HG02610 (cell line): ENCODE measurements at regions not wholly inside any gene's neighbourhood (a gene's known extent, or its start where the extent isn't known, plus 50 kb on each side); places are given as distances from the start of the nearest gene placed in this dataset.
A peak's percentile ranks its signal among the peaks of the same experiment; 100 is the strongest.

Experiments used
- ATAC-seq: cut with Tn5 transposase; IDR thresholded peaks from one replicate; pipeline ENCODE4 v1.9.1; 2021; ENCODE audit warnings: mild to moderate bottlenecking, moderate library complexity; ENCODE audit not compliant: unreplicated experiment

GRCh38 chr2:228658998-228659397 is 477.5 kb upstream of the SPHKAP start:
- ATAC-seq = no peak

GRCh38 chr2:228657807-228658402 is 476.4 kb upstream of the SPHKAP start:
- ATAC-seq = no peak

GRCh38 chr2:228655331-228655730 is 473.8 kb upstream of the SPHKAP start:
- no peak for ATAC-seq

GRCh38 chr2:228654707-228655106 is 473.2 kb upstream of the SPHKAP start:
- no peak for ATAC-seq

- ATAC-seq = no peak
Observed at GRCh38 chr2:228653884-228654283, 472.4 kb upstream of the SPHKAP start.

- no peak for ATAC-seq
Observed at GRCh38 chr2:228652366-228652765, 470.9 kb upstream of the SPHKAP start.

- no peak for ATAC-seq
Observed at GRCh38 chr2:228649876-228650275, 468.4 kb upstream of the SPHKAP start.

- no peak for ATAC-seq
Observed at GRCh38 chr2:228649447-228649846, 468.0 kb upstream of the SPHKAP start.

- no peak for ATAC-seq
Observed at GRCh38 chr2:228648541-228648940, 467.1 kb upstream of the SPHKAP start.

- no peak for ATAC-seq
Observed at GRCh38 chr2:228646061-228646460, 464.6 kb upstream of the SPHKAP start.

GRCh38 chr2:228644199-228644598 is 462.7 kb upstream of the SPHKAP start:
- ATAC-seq = no peak

- no peak for ATAC-seq
Observed at GRCh38 chr2:228642861-228643260, 461.4 kb upstream of the SPHKAP start.

GRCh38 chr2:228630786-228631185 is 449.3 kb upstream of the SPHKAP start:
- no peak for ATAC-seq

- no peak for ATAC-seq
Observed at GRCh38 chr2:228629251-228629650, 447.8 kb upstream of the SPHKAP start.

- ATAC-seq = no peak
Observed at GRCh38 chr2:228628682-228629081, 447.2 kb upstream of the SPHKAP start.

GRCh38 chr2:228627510-228627909 is 446.0 kb upstream of the SPHKAP start:
- ATAC-seq = no peak

GRCh38 chr2:228625481-228625880 is 444.0 kb upstream of the SPHKAP start:
- ATAC-seq = no peak

GRCh38 chr2:228624733-228625132 is 443.2 kb upstream of the SPHKAP start:
- no peak for ATAC-seq

GRCh38 chr2:228615496-228615895 is 434.0 kb upstream of the SPHKAP start:
- no peak for ATAC-seq

GRCh38 chr2:228614741-228615140 is 433.3 kb upstream of the SPHKAP start:
- ATAC-seq = no peak

- peak; percentile 91 for ATAC-seq
Observed at GRCh38 chr2:228613133-228613850, 431.8 kb upstream of the SPHKAP start.

GRCh38 chr2:228611171-228611570 is 429.7 kb upstream of the SPHKAP start:
- ATAC-seq = no peak

GRCh38 chr2:228602288-228602687 is 420.8 kb upstream of the SPHKAP start:
- no peak for ATAC-seq
